GM23338 (cell line): ENCODE measurements at regions not wholly inside any gene's neighbourhood (a gene's known extent, or its start where the extent isn't known, plus 50 kb on each side); places are given as distances from the start of the nearest gene placed in this dataset.

Experiments
- EZH2 ChIP-seq: fragments of 200-600 bp; sonication (generic); IDR thresholded peaks from one replicate; pipeline ENCODE4 v1.8.0; 2017; ENCODE audit warnings: antibody characterized with exemption, mild to moderate bottlenecking, low read depth; ENCODE audit not compliant: unreplicated experiment
- POLR2AphosphoS5 ChIP-seq: IDR thresholded peaks from 2 replicates; pipeline ENCODE4 v1.6.1; 2016; ENCODE audit warnings: antibody characterized with exemption, low read depth

GRCh38 chr10:21329995-21330627 lies 195.4 kb downstream of the SKIDA1 start:
- TF ChIP-seq EZH2 = no peak
- TF ChIP-seq POLR2AphosphoS5 = no peak
